ENCODE measurements at regions not wholly inside any gene's neighbourhood (a gene's known extent, or its start where the extent isn't known, plus 50 kb on each side); places are given as distances from the start of the nearest gene placed in this dataset.

DNA sequence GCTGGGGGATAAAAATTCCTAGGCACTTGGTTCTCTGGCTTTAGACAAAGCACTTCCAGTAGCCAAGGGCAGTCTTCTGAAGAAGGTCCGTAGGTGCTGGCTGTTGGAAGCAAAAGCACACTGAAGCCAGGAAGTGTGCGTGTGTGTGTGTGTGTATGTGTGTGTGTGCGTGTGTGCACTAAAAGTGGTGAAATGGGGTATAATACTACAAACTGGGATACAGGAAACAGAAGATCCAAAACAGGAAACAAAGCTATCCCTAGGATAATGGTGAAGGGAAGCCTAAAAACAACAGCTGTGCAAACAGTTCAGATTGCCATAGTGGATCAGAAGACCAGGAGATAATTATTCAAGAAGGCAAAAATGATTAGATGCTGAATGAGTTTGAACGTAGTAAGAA, 103.4 kb downstream of the IL20RB start:
- peaks cover 0 to 14% (median 0%) of the 10 kb centered on the region in 3 donors for H3K9me3 ChIP-seq
- TF ChIP-seq POLR2A (IDR thresholded peaks at IDR 0.05) = no peak
- TF ChIP-seq, protein P1, sequence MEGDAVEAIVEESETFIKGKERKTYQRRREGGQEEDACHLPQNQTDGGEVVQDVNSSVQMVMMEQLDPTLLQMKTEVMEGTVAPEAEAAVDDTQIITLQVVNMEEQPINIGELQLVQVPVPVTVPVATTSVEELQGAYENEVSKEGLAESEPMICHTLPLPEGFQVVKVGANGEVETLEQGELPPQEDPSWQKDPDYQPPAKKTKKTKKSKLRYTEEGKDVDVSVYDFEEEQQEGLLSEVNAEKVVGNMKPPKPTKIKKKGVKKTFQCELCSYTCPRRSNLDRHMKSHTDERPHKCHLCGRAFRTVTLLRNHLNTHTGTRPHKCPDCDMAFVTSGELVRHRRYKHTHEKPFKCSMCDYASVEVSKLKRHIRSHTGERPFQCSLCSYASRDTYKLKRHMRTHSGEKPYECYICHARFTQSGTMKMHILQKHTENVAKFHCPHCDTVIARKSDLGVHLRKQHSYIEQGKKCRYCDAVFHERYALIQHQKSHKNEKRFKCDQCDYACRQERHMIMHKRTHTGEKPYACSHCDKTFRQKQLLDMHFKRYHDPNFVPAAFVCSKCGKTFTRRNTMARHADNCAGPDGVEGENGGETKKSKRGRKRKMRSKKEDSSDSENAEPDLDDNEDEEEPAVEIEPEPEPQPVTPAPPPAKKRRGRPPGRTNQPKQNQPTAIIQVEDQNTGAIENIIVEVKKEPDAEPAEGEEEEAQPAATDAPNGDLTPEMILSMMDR (IDR thresholded peaks at IDR 0.05) = no peak
- TF ChIP-seq EP300 (IDR thresholded peaks at IDR 0.05) = no peak
- TF ChIP-seq POLR2AphosphoS5 (IDR thresholded peaks at IDR 0.05) = no peak
- no peaks in the 10 kb centered on the region for H3K36me3 ChIP-seq
- no peak overlapping the region for H3K4me3 ChIP-seq
- no peak for ATAC-seq
- no peaks in the 10 kb centered on the region for H3K4me1 ChIP-seq
- no peaks in the 10 kb centered on the region for H3K27me3 ChIP-seq
- H3K27ac ChIP-seq = no peak overlapping the region
- WGBS, 2 donors (ENCODE audit: low coverage in 1 of 2) = 53 to 55% methylated on average over 2 to 4 of the region's 4 CpGs

DNA sequence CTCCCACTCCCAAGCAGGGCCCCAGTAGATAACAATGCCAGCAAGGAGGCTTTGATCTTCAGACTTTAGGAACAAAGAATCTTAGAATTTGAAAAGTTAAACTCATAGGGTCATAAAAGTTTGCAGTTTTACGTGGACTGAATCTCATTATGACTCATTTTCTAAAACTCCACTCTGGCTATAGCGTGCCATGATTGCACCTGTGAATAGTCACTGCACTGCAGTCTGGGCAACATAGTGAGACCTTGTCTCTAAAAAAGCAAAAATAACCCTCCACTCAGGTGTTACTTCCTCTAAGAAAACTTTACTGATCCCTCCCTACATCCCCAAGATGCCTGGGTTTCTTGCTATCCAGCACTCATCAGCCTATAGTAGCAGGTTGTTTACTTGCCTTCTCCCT, 104.5 kb downstream of the IL20RB start:
- WGBS, 2 donors (ENCODE audit: low coverage in 1 of 2) = 59 to 86% methylated on average over 2 of the region's 2 CpGs
- ATAC-seq = no peak
- no peak for TF ChIP-seq POLR2A (IDR thresholded peaks at IDR 0.05)
- TF ChIP-seq, protein P1 (IDR thresholded peaks at IDR 0.05) = no peak
- TF ChIP-seq POLR2AphosphoS5 (IDR thresholded peaks at IDR 0.05) = no peak
- no peak for TF ChIP-seq EP300 (IDR thresholded peaks at IDR 0.05)
- Histone ChIP-seq H3K9me3 (peaks cover 0 to 14% (median 0%) of the 10 kb centered on the region in 3 donors), H3K27me3 (no peaks in the 10 kb centered on the region), H3K4me3 (no peak overlapping the region), H3K4me1 (no peaks in the 10 kb centered on the region), H3K36me3 (no peaks in the 10 kb centered on the region), H3K27ac (no peak overlapping the region)

DNA sequence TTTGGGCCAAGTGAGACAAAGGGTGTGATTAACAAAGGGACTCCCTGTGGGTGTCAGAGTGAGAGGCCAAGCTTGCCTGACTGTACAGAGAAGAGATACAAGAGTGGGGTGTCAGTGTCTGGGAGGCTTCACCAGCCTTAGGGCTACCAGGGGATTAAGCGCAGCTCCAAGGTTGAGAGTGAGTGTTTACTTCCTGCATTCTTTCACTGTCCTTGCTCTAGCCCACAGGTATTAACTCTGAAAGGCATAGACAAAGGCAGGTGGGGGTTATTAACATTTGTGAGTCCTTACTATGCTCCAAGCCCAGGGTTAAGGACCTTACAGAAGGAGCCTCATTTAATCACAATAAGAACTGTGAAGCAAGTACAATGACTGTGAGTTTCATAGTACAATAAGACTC, 107.6 kb downstream of the IL20RB start:
- 75% methylated on average over 1 of the region's 1 CpG; no CpG with 5 or more reads in 1 of the 2 donors for WGBS, 2 donors (ENCODE audit: low coverage in 1 of 2)
- Histone ChIP-seq H3K36me3 (no peaks in the 10 kb centered on the region), H3K4me1 (no peaks in the 10 kb centered on the region), H3K27me3 (no peaks in the 10 kb centered on the region), H3K27ac (no peak overlapping the region), H3K9me3 (peaks cover 0 to 14% (median 0%) of the 10 kb centered on the region in 3 donors), H3K4me3 (no peak overlapping the region)
- no peak for ATAC-seq
- TF ChIP-seq, protein P1 (IDR thresholded peaks at IDR 0.05) = no peak
- TF ChIP-seq EP300 (IDR thresholded peaks at IDR 0.05) = no peak
- TF ChIP-seq POLR2AphosphoS5 (IDR thresholded peaks at IDR 0.05) = no peak
- TF ChIP-seq POLR2A (IDR thresholded peaks at IDR 0.05) = no peak

DNA sequence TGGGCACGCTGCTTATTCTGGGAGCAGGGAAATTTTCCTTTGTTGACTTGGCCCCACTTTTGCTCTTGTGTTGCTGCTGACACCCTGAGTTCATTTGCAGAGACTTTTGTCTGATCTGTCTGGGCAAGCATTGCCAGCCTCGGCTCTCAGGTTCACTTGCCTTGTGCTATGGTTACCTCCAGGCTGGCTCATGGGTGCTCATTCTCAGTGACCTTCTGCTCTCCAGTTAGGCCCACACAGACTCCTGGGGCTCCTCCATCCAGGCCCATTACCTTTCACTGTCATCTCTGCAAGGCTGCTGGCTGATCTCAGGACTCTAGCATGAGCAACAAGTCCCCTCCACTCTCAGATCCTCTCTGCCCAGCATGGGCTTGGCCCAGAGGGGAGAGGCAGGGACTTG, 108.3 kb downstream of the IL20RB start:
- WGBS, 2 donors (ENCODE audit: low coverage in 1 of 2) = 80 to 100% methylated on average over 1 of the region's 2 CpGs
- no peak for ATAC-seq

DNA sequence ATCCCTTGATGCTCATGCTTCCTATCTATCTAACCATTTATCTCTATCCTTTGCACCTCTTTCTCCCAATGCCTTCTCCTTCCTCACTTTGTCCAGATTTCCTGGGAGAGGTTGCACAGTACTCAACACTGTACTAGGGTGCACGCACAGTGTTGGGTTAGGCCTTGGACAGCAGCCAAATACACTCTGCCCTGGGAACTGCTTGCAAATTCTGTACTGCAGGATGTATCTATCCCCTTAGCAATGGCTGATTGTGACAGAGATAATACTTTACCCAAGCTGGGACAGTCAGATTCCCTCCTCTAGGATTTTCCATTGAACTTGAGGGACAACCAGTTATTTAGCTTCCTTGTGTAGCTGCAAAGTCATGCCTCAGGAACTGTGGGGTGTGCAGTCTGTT, 113.3 kb downstream of the IL20RB start:
- Histone ChIP-seq H3K36me3 (no peaks in the 10 kb centered on the region), H3K4me3 (no peak overlapping the region), H3K4me1 (no peaks in the 10 kb centered on the region), H3K9me3 (no peaks in the 10 kb centered on the region), H3K27me3 (no peaks in the 10 kb centered on the region), H3K27ac (no peak overlapping the region)
- WGBS, 2 donors (ENCODE audit: low coverage in 1 of 2) = 64% methylated on average over 1 of the region's 1 CpG; no CpG with 5 or more reads in 1 of the 2 donors
- TF ChIP-seq EP300 (IDR thresholded peaks at IDR 0.05) = no peak
- ATAC-seq = no peak

More for the DNA sequence above, 108.3 kb downstream of the IL20RB start:
- TF ChIP-seq, protein P1 (IDR thresholded peaks at IDR 0.05) = no peak
- TF ChIP-seq EP300 (IDR thresholded peaks at IDR 0.05) (no peak), POLR2A (IDR thresholded peaks at IDR 0.05) (no peak), POLR2AphosphoS5 (IDR thresholded peaks at IDR 0.05) (no peak)
- Histone ChIP-seq H3K27me3 (no peaks in the 10 kb centered on the region), H3K9me3 (peaks cover 0 to 14% (median 0%) of the 10 kb centered on the region in 3 donors), H3K4me3 (no peak overlapping the region), H3K27ac (no peak overlapping the region), H3K36me3 (no peaks in the 10 kb centered on the region), H3K4me1 (no peaks in the 10 kb centered on the region)

Measured in gastroesophageal sphincter (tissue), 4 donors.